RWPE2 (cell line): ENCODE measurements at regions not wholly inside any gene's neighbourhood (a gene's known extent, or its start where the extent isn't known, plus 50 kb on each side); places are given as distances from the start of the nearest gene placed in this dataset.
A peak's percentile ranks its signal among the peaks of the same experiment; 100 is the strongest.

Source experiments
- ATAC-seq: fragments of 200-7000 bp; cut with Tn5 transposase; 3 replicates; pipeline ENCODE4 v1.9.1; 2021; ENCODE audit warnings: low read depth
- DNase-seq: peaks from one replicate; pipeline ENCODE4 v3.0.0-alpha.2; 2020; ENCODE audit warnings: low spot score
- H3K27ac ChIP-seq: fragments of 450-650 bp; 2 replicates; pipeline ENCODE4 v1.5.1; 2017; ENCODE audit warnings: mild to moderate bottlenecking; ENCODE audit not compliant: poor library complexity, severe bottlenecking
- H3K27me3 ChIP-seq: fragments of 250-450 bp; sonication (Bioruptor Pico); 2 replicates; pipeline ENCODE4 v1.5.1; 2021; ENCODE audit warnings: mild to moderate bottlenecking, moderate library complexity; ENCODE audit not compliant: insufficient read depth, poor library complexity, severe bottlenecking
- H3K36me3 ChIP-seq: fragments of 250-450 bp; sonication (Bioruptor Pico); 2 replicates; pipeline ENCODE4 v1.5.1; 2020; ENCODE audit warnings: low read depth, mild to moderate bottlenecking, moderate library complexity
- H3K4me1 ChIP-seq: fragments of 250-450 bp; sonication (Bioruptor Pico); 2 replicates; pipeline ENCODE4 v1.5.1; 2021; ENCODE audit warnings: mild to moderate bottlenecking, moderate library complexity; ENCODE audit not compliant: insufficient read depth, poor library complexity, severe bottlenecking
- H3K4me3 ChIP-seq: fragments of 250-450 bp; sonication (Bioruptor Pico); 2 replicates; pipeline ENCODE4 v1.5.1; 2021; ENCODE audit warnings: mild to moderate bottlenecking, moderate library complexity; ENCODE audit not compliant: severe bottlenecking
- H3K9me3 ChIP-seq: fragments of 250-450 bp; sonication (Bioruptor Pico); 2 replicates; pipeline ENCODE4 v1.5.1; 2021; ENCODE audit warnings: mild to moderate bottlenecking, moderate library complexity; ENCODE audit not compliant: severe bottlenecking
- TF ChIP-seq, protein P1 (sequence below): fragments of 450-650 bp; IDR thresholded peaks from one replicate; pipeline ENCODE4 v1.5.1; 2017; ENCODE audit warnings: mild to moderate bottlenecking, moderate library complexity; ENCODE audit not compliant: poor library complexity, severe bottlenecking

DNA sequence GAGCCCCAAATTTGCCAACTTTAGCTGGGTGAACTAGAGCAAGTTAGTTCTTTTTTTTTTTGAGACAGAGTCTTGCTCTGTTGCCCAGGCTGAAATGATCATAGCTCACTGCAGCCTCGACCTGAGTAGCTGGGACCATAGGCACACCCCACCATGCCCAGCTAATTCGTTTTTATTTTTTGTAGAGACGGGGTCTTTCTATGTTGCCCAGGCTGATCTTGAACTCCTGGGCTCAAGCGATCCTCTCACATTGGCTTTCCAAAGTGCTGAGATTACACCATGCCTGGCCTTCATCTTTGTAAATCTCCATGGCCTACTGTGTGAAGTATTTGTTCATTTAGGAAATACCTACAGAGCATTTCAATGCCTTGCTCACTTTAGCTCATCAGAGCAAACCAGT is 105.6 kb upstream of the SLC44A3 start:
- peaks cover 29% of the 10 kb centered on the region for H3K4me1 ChIP-seq
- TF ChIP-seq, protein P1, sequence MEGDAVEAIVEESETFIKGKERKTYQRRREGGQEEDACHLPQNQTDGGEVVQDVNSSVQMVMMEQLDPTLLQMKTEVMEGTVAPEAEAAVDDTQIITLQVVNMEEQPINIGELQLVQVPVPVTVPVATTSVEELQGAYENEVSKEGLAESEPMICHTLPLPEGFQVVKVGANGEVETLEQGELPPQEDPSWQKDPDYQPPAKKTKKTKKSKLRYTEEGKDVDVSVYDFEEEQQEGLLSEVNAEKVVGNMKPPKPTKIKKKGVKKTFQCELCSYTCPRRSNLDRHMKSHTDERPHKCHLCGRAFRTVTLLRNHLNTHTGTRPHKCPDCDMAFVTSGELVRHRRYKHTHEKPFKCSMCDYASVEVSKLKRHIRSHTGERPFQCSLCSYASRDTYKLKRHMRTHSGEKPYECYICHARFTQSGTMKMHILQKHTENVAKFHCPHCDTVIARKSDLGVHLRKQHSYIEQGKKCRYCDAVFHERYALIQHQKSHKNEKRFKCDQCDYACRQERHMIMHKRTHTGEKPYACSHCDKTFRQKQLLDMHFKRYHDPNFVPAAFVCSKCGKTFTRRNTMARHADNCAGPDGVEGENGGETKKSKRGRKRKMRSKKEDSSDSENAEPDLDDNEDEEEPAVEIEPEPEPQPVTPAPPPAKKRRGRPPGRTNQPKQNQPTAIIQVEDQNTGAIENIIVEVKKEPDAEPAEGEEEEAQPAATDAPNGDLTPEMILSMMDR, result no peak
- no peaks in the 10 kb centered on the region for H3K9me3 ChIP-seq
- ATAC-seq (no peak), DNase-seq (no peak)
- H3K27me3 ChIP-seq, result no peaks in the 10 kb centered on the region
- H3K36me3 ChIP-seq, result no peaks in the 10 kb centered on the region
- H3K4me3 ChIP-seq, result no peak overlapping the region
- H3K27ac ChIP-seq, result peak overlapping the region; percentile 74

DNA sequence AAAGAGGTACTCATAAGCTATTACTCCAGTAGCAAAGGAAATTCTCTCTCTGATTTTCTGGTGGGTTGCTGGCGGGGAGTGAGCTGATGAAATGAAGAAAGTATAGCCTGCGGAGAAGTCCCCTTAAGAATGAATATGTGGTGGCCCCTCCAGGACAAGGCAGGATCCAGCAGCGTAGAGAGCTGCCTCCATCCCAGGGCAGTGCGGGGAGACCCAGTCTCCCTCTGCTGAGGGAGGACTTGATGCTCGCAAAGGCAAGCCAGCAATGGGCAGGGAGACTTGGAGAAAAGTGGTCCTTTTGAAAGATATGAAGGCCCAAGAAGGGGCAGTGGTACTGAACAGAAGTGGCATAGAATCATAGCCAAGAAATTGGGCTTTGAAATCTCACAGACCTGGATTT is 106.0 kb upstream of the SLC44A3 start:
- no peaks in the 10 kb centered on the region for H3K9me3 ChIP-seq
- H3K36me3 ChIP-seq, result no peaks in the 10 kb centered on the region
- DNase-seq (no peak), ATAC-seq (no peak)
- H3K27ac ChIP-seq, result peak overlapping the region; percentile 74
- no peaks in the 10 kb centered on the region for H3K27me3 ChIP-seq
- H3K4me3 ChIP-seq, result no peak overlapping the region
- peaks cover 31% of the 10 kb centered on the region for H3K4me1 ChIP-seq
- TF ChIP-seq, protein P1, result no peak

DNA sequence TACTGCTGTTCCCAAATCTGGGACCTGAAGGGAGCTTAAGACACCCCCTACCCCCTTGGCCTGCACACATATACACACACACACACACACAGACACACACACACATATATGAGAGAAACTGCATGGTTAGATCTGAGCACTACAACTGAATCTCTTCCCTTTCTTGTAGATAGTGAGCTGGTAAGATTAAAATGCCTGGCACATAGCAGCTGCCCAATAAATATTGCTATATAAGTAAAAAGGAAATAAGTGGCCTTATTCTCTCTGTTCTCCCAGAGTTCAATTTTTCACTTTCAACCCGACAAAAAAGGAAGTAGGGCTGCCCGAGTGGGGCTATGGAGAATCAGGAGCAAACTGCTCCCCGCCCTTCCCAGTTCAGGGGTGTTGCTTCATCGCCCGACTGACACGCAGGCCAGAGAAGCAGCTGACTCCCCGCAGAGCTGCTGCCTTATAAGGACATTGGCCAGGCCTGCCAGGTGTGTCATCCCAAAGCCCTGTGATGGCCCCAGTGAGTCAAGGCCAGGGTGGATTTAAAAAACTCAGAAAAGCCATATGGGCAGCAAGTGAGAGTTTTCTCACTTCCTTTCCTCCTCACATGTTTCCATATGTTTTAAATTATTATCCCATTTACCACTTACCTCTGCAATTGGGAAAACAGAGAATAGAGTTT is 106.5 kb upstream of the SLC44A3 start:
- peaks cover 32% of the 10 kb centered on the region for H3K4me1 ChIP-seq
- ATAC-seq (peak; percentile 97), DNase-seq (peak; percentile 99)
- peak overlapping the region; percentile 74 for H3K27ac ChIP-seq
- TF ChIP-seq, protein P1, result no peak
- H3K4me3 ChIP-seq, result no peak overlapping the region
- H3K9me3 ChIP-seq, result no peaks in the 10 kb centered on the region
- H3K27me3 ChIP-seq, result no peaks in the 10 kb centered on the region
- H3K36me3 ChIP-seq, result no peaks in the 10 kb centered on the region

DNA sequence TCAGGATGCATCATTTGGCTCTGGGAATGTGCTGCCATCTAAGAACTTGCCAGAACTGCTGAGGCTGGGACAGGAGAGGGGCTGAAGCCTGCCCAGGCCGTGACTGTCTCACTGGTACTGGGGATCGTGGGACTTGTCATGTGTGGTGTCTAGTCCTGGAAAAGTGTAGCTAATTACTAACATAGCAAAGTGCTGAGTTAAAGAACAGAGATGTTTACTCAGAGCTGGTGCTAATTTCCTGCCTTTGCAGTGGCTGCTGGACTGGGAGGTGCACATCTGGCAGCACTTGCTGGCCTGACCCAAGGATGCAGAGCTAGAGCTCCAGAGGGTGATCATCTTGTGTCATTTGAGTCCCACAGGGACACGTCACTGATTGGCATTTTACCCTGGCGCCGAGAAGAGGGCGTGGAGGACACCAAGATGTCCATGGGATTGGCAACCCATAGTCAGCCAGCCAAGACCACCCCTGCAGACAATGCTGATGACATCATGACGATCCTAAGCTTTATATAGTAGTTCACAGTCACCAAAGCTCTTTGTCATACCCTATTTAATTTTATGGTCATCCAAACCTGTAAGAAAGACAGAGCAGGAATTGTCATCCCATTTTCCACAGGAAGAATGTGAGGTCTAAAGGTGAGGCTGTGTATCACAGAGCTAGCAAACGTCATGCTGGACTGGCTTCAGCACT is 110.1 kb upstream of the SLC44A3 start:
- H3K27ac ChIP-seq, result peak overlapping the region; percentile 74
- ATAC-seq, result peak; percentile 43
- peaks cover 27% of the 10 kb centered on the region for H3K4me1 ChIP-seq
- no peak overlapping the region for H3K4me3 ChIP-seq
- no peak for DNase-seq
- H3K27me3 ChIP-seq, result no peaks in the 10 kb centered on the region
- H3K9me3 ChIP-seq, result no peaks in the 10 kb centered on the region
- TF ChIP-seq, protein P1, result no peak
- no peaks in the 10 kb centered on the region for H3K36me3 ChIP-seq

DNA sequence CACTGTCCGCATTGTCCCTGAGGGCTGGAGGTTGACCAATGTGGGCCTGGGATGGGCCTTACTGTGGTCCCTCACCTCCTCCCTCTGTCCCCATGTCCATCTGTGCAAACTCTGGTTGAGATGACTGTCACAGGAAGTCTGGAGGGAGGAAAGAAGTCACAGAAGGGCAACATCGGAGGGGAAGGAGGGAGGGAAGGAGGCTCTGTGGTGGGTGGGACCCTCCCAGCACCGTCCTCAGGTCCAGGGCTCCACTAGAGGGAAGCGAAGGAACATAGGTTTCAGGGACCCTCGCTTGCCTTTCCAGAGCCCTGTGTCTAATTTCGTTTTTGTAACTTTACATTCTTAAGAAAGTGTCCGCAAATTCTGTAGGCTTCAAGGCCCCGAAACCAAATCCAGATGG is 111.3 kb upstream of the SLC44A3 start:
- Histone ChIP-seq H3K27ac (peak overlapping the region; percentile 74), H3K4me3 (no peak overlapping the region), H3K4me1 (peaks cover 22% of the 10 kb centered on the region), H3K36me3 (no peaks in the 10 kb centered on the region), H3K27me3 (no peaks in the 10 kb centered on the region), H3K9me3 (no peaks in the 10 kb centered on the region)
- no peak for ATAC-seq
- TF ChIP-seq, protein P1, result no peak
- DNase-seq, result no peak
